NCI-H510A treated with DMSO at 0.1 percent for 48 hours (cell line): ENCODE measurements at regions not wholly inside any gene's neighbourhood (a gene's known extent, or its start where the extent isn't known, plus 50 kb on each side); places are given as distances from the start of the nearest gene placed in this dataset.

ENCODE experiments used
- DNase-seq: peaks from one replicate; lab custom pipeline; 2025; lab: John Stamatoyannopoulos, UW

DNA sequence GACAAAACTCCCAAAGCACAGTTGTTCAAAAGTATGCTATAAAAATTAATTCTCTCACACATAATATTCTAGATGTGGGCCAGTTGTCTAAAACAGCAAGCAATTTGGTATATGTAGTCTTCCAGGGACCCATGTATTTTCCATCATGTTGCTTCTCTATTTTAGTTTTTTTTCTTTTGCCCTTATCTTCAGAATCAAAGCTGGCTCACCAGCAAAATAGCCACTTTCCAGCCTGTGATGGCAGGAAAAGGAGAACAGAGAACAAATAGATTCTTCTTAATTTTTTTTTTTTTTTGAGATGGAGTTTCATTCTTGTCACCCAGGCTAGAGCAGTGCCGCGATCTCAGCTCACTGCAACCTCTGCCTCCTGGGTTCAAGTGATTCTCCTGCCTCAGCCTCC is 680.8 kb upstream of the TENM3 start:
- no peak for DNase-seq

DNA sequence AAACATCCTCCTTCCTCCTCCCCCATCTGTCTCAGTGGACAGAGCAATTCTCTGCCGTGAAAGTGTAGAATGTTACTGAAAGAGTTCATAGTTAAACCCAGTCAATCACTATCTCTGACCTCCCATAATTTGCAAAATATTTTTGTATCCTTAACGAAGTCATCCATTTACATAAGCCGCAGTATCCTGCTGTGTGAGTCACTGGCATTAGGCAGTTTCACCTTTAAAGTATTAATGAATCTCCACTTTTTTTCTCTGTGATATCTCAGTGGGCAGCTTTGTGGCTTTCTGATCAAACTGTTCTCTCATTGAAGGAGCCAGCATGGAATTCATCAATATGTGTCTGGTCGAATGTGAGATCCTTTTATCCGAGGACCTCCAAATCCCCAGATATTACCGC is 678.6 kb upstream of the TENM3 start:
- no peak for DNase-seq

DNA sequence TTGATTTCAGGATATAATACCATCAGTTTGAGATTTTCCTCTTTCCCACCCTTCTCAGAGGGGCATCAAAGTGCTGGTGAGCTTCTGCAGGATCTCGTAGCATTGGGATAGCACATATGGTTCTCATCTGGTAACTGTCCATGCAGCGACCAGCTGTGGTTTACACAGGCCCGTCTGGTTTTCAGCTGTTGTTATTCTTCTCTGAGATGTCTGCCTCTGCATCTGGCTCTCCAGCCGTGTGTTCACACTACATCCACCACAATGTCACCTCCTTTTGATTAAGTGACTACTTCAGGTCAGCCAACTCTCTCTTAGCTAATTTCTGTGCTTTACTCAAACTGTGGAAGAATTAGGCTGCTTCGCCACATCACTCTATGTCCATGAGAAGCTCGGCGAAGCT is 676.7 kb upstream of the TENM3 start:
- DNase-seq: no peak

DNA sequence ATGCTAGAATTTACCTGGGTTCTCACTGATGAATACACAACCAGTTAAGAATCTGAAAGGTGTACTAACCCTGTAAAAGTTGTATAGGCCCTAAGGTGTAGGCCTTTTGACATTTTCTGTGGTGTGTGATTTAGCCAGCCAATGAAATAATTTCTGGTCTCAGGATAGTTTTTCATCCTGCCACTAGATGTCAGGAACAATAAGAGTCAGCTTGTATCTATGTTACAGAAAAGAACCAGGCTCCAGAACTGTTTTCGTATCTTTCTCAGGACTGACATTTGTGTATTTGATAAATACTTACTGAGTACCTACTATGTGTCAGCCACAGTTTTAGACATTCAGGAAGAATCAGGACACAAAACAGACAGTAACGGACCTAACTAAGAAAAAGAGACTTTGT is 673.6 kb upstream of the TENM3 start:
- no peak for DNase-seq

DNA sequence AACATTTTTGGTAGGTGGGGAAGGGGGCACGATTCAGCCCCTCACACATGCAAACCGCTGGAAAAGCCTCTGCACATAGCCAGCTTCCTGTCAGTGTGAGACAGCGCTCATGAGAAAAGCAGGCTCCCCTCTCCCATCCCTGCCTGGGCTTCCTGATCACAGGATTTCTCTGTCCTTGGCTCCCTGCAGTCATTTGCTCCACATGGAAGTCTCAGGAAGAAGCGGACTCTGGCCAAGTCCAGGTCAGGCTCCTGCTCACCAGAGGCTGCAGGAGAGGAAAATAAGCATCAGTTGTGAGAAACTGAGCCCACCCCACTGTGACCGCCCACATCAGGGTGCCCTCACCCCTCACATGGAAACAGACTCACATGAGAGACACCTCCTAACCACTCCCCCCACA is 664.3 kb upstream of the TENM3 start:
- DNase-seq: no peak

DNA sequence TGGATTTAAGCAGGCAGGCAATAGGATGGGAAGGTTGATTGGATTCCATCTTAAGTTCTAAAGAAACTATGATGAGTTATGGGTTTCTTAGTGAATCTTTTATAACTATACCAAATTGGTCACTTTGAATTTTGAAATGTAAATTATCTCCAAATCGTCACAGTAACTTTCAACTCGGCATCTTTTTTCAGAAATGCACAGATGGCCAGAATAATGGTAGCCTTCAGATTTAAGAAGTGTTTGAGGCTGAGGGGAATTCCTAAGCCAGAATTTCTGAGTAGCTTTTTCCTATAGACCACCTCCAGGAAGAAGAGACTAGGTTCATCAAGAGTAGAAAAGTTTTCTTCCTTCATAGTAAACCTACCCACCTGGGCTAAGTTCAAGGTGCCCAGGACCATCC is 663.7 kb upstream of the TENM3 start:
- no peak for DNase-seq

DNA sequence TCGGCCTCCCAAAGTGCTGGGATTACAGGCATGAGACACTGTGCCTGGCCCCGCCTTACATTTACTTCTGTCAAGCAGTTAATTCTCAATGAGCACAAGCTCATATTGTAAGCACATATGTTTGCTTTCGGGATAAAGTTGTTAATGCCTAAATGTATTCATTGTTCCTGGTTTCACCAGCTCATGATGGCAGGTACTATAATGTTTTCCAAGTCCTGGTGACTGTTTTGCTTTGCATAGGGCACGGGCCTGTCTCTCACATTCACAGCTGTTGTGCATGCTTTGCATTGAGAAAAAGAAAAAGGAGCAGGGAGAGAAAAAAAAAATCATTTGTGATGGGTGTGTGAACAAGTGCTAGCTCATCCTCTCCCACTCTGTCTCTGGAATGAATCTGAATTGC is 661.2 kb upstream of the TENM3 start:
- DNase-seq: no peak

DNA sequence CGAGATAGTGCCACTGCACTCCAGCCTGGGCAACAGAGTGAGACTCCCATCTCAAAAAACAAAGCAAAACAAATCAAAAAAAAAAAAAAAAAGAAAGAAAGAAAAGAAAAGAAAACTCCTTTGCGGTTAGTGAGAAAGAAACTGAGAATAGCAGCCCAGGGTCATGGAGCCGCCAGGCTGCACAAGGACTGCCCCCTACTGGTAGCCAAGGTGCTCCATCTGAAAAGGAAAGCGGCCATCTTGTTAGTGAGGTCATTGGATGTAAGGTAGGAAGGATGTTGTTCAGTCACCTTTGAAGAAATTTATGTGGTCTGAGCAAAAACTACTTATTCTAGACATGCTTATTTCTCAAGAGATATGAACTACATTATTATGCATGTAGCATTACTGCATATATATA is 660.6 kb upstream of the TENM3 start:
- DNase-seq: no peak

DNA sequence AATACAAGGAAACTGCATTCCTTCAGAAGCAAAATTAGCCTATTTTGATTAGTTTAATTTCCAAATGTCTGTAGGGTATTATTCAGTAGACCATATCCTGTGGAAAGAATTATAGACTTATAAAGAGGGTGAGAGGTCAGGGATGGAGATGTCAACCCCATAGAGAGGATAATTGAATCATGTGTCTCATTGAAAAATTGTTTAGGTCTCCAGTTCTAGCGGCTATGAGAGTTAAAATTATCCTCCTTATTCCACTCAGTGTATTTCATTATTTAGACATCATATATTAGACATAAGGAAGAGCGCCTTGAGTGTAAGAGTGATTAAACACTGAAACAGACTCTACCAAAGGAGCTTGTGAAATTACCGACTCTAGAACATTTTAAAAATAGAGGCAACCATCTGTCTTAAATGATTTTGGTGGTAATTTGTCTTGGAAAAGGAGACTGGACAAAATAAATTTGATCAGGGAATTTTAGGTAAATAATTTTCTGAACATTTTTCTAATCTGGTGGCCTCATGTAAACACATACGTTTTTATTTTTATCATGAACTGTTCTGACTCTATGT is 654.4 kb upstream of the TENM3 start:
- no peak for DNase-seq

DNA sequence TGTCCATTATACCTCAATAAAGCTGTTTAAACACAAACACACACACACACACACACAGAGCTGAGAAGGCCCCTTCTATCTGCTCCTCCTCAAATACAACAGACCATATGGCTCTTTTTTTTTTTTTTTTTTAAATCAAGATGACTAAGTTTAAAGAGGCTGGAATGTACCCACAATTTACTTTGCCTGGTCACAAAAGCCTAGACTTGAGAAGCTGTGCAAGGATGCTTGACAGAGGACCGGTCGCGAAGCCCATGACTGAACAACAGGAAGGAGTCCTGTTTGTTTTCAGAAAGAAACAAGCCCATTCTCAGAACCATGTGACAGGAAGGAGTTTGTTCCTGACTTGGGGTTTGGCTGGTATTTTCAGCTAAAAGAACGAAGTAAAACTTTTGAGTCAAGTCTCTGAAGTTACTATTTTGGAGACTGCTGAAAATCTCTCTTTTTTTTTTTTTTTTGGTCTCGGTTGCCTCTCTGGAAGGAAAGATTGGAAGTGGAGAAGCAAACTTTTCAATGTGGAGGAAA is 650.9 kb upstream of the TENM3 start:
- DNase-seq: no peak

DNA sequence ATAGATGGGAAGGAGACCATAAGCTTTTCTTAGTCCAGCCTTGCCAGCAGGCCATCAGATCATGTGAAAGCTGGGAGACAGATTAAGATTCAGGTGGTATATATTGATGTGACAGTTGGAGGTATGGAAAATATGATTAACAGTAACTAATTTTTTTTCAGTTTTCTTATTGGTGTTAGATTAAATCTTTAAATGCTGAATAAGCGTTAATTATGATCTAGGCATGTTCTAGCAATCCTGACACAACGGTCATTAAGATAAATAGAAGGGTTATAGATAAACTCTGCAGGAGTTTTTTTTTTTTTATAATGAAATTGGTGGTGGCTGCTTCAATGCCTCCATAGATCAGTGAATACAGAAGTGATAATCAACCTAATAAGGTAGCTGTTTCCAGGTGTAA is 649.5 kb upstream of the TENM3 start:
- DNase-seq: no peak

DNA sequence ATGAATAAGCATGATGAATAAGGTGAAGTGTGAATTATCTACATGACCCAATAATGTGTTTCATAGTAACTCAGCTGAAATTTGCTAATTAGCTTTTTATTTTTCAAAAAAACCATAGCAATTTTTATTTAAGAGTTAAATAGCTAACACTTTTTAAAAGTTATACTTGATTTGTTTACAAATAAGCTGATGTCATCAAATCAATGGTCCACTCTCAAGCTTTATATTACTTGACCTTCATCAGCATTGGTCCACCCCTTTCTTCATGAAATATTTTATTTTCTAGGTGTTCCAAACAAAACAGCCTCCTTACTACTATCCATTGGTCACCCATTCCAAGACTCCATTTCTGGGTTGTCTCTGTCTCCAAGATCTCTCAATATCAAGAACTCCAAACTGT is 649.0 kb upstream of the TENM3 start:
- no peak for DNase-seq

DNA sequence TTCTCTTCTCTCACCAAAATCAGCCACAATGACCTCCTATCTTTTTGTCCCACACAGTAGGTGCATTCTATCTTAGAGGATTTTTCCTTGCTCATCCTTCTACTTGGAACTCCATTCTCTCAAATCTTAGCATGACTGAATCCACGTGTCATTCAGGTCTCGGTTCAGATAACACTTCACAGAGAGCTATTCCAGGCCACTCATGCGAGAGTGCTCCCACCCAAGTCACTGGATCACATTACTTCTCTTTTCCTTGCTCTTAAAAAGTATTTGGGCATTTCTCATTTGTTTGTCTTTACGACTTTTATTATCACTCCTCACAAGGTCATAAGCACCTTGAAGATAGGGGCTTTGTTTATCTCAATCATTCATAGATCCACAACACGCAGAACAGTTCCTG is 647.5 kb upstream of the TENM3 start:
- DNase-seq: no peak

DNA sequence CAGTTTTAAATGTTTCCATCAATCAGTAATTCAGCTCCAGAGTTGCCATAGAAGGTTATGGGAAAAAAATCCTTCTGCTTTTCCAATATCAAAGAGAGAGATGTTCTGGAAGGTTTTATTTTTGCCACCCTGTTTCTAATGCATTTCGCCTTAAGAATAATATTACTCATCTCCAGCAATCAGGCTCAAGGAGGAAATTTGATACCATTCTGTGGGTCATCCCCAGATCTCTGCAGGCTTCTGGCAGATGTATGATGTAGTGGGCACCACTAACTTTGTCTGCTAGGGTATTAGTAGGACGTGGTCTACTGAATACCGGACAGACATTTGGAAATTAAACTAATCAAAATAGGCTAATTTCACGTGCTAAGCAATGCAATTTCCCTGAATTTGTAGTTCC is 645.4 kb upstream of the TENM3 start:
- no peak for DNase-seq

DNA sequence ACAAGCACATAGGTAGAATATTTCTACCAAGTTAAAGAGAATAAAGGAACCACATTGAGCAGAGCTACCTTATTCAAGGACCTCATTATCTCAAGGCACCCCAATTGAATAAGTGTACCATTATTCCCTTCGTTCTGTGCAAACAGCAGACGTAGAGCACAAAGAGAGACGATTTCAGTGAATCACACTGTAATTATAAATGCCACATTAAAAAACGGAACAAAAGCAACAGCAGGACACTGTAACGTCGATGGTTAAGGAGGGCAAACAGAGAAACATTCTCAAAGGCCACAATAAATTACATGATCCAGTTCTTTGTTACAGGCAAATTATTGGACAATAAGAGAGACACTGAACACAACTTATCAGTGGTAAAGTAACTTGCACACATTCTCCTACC is 644.1 kb upstream of the TENM3 start:
- no peak for DNase-seq

DNA sequence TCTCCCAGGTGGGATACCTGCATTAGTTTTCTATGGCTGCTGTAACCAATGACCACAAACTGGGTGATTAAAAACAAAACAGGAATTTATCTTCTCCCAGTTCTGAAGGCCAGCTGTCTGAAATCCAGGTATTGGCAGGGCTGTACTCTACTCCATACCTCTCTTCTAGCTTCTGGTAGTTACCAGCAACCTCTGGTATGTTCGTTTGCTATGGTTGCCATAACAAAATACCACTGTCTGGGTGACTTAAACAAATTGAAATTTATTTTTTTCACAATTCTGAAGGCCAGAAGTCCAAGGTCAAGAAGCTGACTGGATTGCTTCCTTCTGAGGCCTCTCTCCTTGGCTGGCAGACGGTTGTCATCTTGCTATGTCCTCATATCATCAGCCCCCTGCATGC is 642.1 kb upstream of the TENM3 start:
- no peak for DNase-seq

DNA sequence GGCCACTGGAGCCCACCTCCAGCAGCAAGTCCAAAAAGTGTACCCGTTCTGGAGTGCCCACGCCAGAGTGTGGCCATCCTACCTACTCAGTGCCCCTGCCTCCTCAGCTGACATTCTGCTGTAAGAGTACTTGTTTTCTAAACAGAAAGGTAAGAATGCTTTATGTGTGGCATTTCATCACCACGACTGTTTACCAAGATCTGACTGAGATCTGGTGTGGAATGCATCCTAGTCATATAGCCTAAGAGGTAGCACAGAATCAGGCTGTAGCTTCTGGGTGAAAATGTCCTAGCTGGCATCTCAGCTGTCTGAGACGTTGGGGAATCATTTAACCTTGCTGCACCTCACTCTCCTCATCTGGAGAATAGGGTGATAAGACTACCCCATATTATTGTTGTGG is 638.7 kb upstream of the TENM3 start:
- no peak for DNase-seq

DNA sequence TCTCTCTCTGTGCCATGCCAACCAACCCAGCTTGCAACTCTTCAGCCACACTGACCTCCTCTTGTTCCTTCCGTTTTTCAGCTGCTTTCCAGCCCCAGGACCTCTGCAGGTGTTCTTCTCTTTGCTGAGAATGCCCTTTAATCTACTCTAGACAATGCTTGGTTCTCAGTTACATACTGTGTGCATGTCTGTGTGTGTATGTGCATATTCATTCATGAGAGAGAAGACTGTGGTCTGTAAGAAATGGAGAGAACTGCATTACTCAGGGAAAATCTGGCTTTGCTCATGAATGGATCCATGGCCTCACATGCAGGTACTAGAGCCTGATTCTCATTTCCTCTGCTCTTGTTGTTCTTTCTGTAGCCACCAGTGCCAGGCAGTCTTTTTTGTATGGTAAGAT is 636.9 kb upstream of the TENM3 start:
- DNase-seq: no peak

DNA sequence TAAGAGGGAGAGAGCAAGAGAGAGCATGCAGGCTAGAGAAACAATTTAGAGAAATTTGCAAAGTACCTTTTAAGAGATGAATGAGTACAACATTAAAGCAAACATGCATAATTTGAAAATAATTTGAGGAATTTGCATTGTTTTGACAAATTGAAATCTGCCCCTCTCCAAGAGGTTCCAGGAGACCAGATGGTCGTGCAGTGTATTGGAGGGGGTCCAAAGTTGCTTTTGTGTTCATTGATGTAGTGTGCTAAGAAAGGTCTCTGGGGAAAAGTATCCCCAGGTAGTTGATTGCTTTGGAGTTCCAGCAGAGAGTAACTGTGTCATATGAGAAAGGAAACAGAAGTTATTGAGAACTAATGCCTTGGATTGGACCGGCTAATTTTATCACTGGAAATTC is 635.0 kb upstream of the TENM3 start:
- DNase-seq: no peak

DNA sequence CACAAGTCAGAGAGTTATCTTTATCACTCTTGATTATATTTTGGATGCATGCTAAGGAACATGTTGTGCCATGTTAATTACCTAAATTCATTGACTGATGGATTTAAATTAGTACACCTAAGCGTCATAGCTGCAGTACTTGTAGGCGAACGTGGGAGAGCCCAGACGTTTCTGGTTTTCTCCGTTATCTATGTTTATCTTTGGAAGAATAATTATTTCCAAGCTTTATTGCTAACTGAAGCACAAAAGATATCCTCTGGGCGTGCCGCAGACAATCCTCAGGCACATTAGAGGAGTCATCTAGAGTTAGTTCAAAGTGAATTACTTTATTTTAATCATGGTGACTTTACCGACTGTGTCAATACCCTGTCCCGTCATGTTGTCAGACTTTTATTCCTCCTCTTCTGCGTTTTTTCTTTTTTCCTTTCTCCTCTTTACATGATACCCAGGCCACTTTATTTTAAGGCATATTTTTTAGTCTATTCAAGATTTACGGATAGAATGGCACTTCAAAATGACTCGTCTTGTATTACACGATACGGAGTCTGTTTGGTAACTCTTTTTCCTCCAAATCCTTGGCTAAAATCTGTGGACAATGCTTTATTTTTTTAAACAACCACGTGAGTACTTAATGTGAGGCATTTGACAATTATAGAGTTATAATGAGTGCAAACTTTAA is 632.0 kb upstream of the TENM3 start:
- DNase-seq: no peak

DNA sequence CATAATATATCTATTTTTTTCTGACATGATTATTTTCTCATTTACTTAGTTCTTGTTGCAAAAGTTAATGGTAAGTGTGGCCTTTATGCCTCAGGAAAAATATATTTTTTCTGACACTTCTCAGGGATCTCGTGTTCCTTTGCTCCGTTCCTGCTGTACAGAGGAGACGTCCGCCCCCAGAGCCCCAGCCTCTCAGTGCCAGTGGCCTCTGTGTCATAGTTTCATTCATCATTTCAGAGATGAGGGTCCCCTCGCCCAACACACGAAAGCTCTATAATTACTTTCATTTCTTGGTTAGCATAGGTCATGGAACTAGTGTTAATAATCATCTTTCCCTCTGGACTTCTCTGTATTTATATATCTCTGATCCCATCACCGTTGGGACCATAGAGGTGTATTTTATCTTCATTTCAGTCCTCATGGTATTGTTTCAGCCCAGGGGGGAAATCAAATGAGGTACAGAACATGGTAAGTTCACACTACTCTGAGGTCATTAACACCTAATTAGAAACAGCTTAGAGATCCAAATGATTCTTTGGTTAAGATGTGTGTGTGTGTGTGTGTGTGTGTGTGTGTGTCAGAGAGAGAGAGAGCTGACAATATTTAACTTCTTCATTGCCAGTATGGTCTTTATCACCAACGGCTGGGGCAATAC is 631.1 kb upstream of the TENM3 start:
- DNase-seq: no peak

DNA sequence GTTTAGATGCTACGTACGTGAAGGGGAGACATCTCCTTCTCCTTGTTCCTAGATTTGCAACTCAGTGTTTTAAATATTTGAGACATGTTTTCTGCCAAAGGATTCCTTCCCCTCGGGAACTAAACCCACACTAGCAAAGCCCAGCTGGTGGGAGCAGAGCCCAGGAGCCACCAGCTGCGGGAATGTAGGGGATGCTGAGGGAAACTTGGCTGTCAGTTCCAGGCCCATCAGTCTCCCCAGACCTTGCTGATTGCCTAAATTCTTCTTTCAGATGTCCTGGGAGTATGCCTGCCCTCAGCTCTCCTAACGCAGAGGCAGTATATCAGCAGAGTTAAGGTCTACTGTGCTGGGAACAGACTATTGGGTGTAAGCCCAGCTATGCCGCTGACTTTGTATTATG is 630.0 kb upstream of the TENM3 start:
- DNase-seq: no peak

DNA sequence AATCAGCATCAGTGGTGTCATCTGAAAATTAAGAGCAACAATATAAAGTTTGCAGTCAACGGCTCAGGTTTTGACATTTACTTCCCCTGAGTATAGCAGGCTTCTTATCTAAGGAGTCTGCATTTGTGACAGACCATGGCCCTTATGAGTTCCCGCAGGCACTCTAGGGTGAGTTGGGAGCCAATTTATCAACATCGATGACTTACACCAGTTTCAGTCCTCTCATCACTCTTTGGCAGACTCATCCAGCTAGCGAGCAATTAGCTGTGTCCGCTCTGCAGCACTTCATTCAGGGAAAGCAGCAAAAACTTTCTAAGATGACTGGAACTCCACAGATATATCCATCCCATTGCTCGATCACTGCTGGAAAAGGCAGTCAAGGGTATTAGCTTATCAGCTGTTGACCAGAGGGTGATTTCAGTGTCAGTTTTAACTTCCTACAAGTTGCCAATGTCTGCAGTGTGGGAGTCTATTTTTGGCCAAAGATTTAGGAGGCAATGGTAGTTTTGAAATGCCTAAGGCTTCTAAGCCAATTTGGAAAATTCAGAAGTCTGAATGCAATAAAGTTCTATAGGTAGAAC is 625.1 kb upstream of the TENM3 start:
- no peak for DNase-seq
